SK-N-SH treated with all-trans-retinoic acid at 6 μM for 48 hours (cell line): ENCODE measurements at regions not wholly inside any gene's neighbourhood (a gene's known extent, or its start where the extent isn't known, plus 50 kb on each side); places are given as distances from the start of the nearest gene placed in this dataset.

ENCODE experiments used
- ATAC-seq: fragments of 200-7000 bp; cut with Tn5 transposase; 3 replicates; pipeline ENCODE4 v1.9.1; 2020; ENCODE audit warnings: mild to moderate bottlenecking, moderate library complexity
- ARNTL ChIP-seq: fragments of 450-650 bp; formaldehyde crosslinking; IDR thresholded peaks from 2 replicates; pipeline ENCODE4 v1.5.0; 2020; ENCODE audit warnings: low read depth, mild to moderate bottlenecking, moderate library complexity, borderline replicate concordance
- BACH2 ChIP-seq: fragments of 250-450 bp; sonication (Bioruptor Pico); IDR thresholded peaks from 2 replicates; pipeline ENCODE4 v1.9.0; 2021; ENCODE audit warnings: mild to moderate bottlenecking, borderline replicate concordance
- CREB5 ChIP-seq: fragments of 250-450 bp; sonication (Bioruptor Pico); IDR thresholded peaks from 2 replicates; pipeline ENCODE4 v1.5.1; 2020; ENCODE audit warnings: low read depth, mild to moderate bottlenecking, moderate library complexity
- CSDC2 ChIP-seq: fragments of 250-450 bp; sonication (Bioruptor Pico); IDR thresholded peaks from 2 replicates; pipeline ENCODE4 v1.5.0; 2020; ENCODE audit warnings: mild to moderate bottlenecking, moderate library complexity
- CSRNP3 ChIP-seq: fragments of 250-450 bp; sonication (Bioruptor Pico); IDR thresholded peaks from 2 replicates; pipeline ENCODE4 v1.5.1; 2021; ENCODE audit warnings: mild to moderate bottlenecking, moderate library complexity
- ESRRG ChIP-seq: fragments of 250-450 bp; sonication (Bioruptor Pico); IDR thresholded peaks from 2 replicates; pipeline ENCODE4 v1.6.1; 2021; ENCODE audit warnings: mild to moderate bottlenecking
- GLIS3 ChIP-seq: fragments of 250-450 bp; sonication (Bioruptor Pico); IDR thresholded peaks from 2 replicates; pipeline ENCODE4 v1.5.0; 2020; ENCODE audit warnings: mild to moderate bottlenecking, moderate library complexity
- ISL1 ChIP-seq: fragments of 250-450 bp; sonication (Bioruptor Pico); IDR thresholded peaks from 2 replicates; pipeline ENCODE4 v2.1.2; 2022; ENCODE audit warnings: mild to moderate bottlenecking, moderate library complexity
- OSR1 ChIP-seq: fragments of 250-450 bp; sonication (Bioruptor Pico); IDR thresholded peaks from 2 replicates; pipeline ENCODE4 v1.8.0; 2022; ENCODE audit warnings: moderate library complexity, mild to moderate bottlenecking, inconsistent platforms
- PATZ1 ChIP-seq: fragments of 250-450 bp; sonication (Bioruptor Pico); IDR thresholded peaks from 2 replicates; pipeline ENCODE4 v1.8.0; 2020; ENCODE audit warnings: mild to moderate bottlenecking, moderate library complexity, borderline replicate concordance
- PPARA ChIP-seq: fragments of 250-450 bp; sonication (Bioruptor Pico); IDR thresholded peaks from 2 replicates; pipeline ENCODE4 v1.5.0; 2020; ENCODE audit warnings: mild to moderate bottlenecking, borderline replicate concordance
- RARB ChIP-seq: fragments of 250-450 bp; sonication (Bioruptor Pico); IDR thresholded peaks from 2 replicates; pipeline ENCODE4 v1.8.0; 2021; ENCODE audit warnings: mild to moderate bottlenecking, moderate library complexity
- SNAI2 ChIP-seq: fragments of 250-450 bp; sonication (Bioruptor Pico); IDR thresholded peaks from 2 replicates; pipeline ENCODE4 v1.5.0; 2020; ENCODE audit warnings: mild to moderate bottlenecking, moderate library complexity
- TCF4 ChIP-seq: fragments of 250-450 bp; sonication (Bioruptor Pico); IDR thresholded peaks from 2 replicates; pipeline ENCODE4 v1.8.0; 2021; ENCODE audit warnings: mild to moderate bottlenecking, moderate library complexity, borderline replicate concordance
- TOX ChIP-seq: fragments of 250-450 bp; sonication (Bioruptor Pico); IDR thresholded peaks from 2 replicates; pipeline ENCODE4 v1.8.0; 2021; ENCODE audit warnings: mild to moderate bottlenecking, moderate library complexity, borderline replicate concordance
- TSHZ2 ChIP-seq: fragments of 250-450 bp; sonication (Bioruptor Pico); IDR thresholded peaks from 2 replicates; pipeline ENCODE4 v1.5.0; 2020; ENCODE audit warnings: mild to moderate bottlenecking, moderate library complexity
- ZC3H10 ChIP-seq: fragments of 250-450 bp; sonication (Bioruptor Pico); IDR thresholded peaks from 2 replicates; pipeline ENCODE4 v1.5.1; 2021; ENCODE audit warnings: mild to moderate bottlenecking, moderate library complexity
- ZFP3 ChIP-seq: fragments of 250-450 bp; sonication (Bioruptor Pico); IDR thresholded peaks from 2 replicates; pipeline ENCODE4 v1.5.0; 2020; ENCODE audit warnings: mild to moderate bottlenecking, moderate library complexity
- ZFP30 ChIP-seq: fragments of 450-650 bp; formaldehyde crosslinking; IDR thresholded peaks from 2 replicates; pipeline ENCODE4 v1.5.0; 2022; ENCODE audit warnings: mild to moderate bottlenecking, moderate library complexity
- ZNF565 ChIP-seq: fragments of 450-650 bp; formaldehyde crosslinking; conservative IDR thresholded peaks from 2 replicates; pipeline ENCODE4 v1.5.0; 2020; ENCODE audit warnings: low read depth, mild to moderate bottlenecking, moderate library complexity
- ZNF70 ChIP-seq: fragments of 450-650 bp; formaldehyde crosslinking; IDR thresholded peaks from 2 replicates; pipeline ENCODE4 v1.5.0; 2020; ENCODE audit warnings: mild to moderate bottlenecking, moderate library complexity
- ZNF8 ChIP-seq: fragments of 450-650 bp; formaldehyde crosslinking; IDR thresholded peaks from 2 replicates; pipeline ENCODE4 v1.5.0; 2020; ENCODE audit warnings: mild to moderate bottlenecking, moderate library complexity
- TF ChIP-seq, protein P1 (sequence below): fragments of 250-450 bp; sonication (Bioruptor Pico); IDR thresholded peaks from 2 replicates; pipeline ENCODE4 v1.8.0; 2021; ENCODE audit warnings: low read depth, mild to moderate bottlenecking, moderate library complexity, borderline replicate concordance

GRCh38 chr20:57830515-57830895, 120.7 kb upstream of the PMEPA1 start:
- no peak for ATAC-seq
- no peak for TF ChIP-seq RARB (CRISPR knock-in tag)
- TF ChIP-seq BACH2 = no peak
- TF ChIP-seq TCF4 (CRISPR knock-in tag) = no peak
- no peak for TF ChIP-seq TSHZ2 (CRISPR knock-in tag)
- no peak for TF ChIP-seq ARNTL (CRISPR knock-in tag)
- TF ChIP-seq PATZ1 (CRISPR knock-in tag) = no peak
- TF ChIP-seq ZFP30 = no peak
- no peak for TF ChIP-seq CSRNP3 (CRISPR knock-in tag)
- TF ChIP-seq GLIS3 = no peak
- no peak for TF ChIP-seq ESRRG
- no peak for TF ChIP-seq ISL1 (CRISPR knock-in tag)
- no peak for TF ChIP-seq ZNF565 (CRISPR knock-in tag)
- TF ChIP-seq, protein P1, sequence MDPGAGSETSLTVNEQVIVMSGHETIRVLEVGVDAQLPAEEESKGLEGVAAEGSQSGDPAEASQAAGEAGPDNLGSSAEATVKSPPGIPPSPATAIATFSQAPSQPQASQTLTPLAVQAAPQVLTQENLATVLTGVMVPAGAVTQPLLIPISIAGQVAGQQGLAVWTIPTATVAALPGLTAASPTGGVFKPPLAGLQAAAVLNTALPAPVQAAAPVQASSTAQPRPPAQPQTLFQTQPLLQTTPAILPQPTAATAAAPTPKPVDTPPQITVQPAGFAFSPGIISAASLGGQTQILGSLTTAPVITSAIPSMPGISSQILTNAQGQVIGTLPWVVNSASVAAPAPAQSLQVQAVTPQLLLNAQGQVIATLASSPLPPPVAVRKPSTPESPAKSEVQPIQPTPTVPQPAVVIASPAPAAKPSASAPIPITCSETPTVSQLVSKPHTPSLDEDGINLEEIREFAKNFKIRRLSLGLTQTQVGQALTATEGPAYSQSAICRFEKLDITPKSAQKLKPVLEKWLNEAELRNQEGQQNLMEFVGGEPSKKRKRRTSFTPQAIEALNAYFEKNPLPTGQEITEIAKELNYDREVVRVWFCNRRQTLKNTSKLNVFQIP (CRISPR knock-in tag) = no peak
- TF ChIP-seq CSDC2 (CRISPR knock-in tag) = no peak
- no peak for TF ChIP-seq PPARA
- no peak for TF ChIP-seq ZNF8 (CRISPR knock-in tag)
- TF ChIP-seq ZC3H10 (CRISPR knock-in tag) = no peak
- no peak for TF ChIP-seq SNAI2 (CRISPR knock-in tag)

DNA sequence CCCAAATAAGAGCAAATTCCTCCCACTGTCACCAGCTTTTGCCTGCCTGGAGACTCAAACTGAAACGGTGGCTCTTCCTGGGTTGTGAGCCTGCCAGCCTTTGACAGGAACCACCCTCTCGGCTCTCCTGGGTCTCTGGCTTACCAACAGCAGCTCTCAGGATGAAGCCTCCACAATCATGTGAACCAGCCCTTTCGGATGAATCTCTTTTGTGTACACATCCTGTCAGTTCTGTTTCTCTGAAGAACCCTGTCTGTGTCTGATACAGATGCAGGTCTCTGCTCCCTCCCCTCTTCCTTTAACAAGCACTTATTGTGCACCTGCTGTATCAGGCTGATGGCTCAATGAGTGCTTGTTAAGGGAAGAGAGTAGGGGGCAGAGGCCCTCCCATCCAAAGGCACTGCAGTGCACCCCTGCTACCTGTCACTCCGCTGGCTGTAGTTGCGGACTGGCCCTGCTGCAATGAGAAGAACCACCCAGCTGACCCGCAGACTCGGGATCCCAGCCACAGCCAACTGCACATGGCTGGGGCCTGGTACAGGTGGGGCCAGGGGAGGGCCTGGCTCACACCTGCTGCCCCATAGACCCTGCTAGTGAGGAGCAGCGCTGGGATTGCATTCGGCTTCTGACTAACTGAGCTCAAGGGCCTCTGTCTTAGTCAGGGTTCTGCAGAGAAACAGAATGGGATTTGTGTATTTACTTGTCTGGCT, 120.1 kb upstream of the PMEPA1 start:
- no peak for ATAC-seq
- TF ChIP-seq, protein P1 (CRISPR knock-in tag) = no peak
- TF ChIP-seq ZNF565 (CRISPR knock-in tag) = no peak
- no peak for TF ChIP-seq OSR1 (CRISPR knock-in tag)
- no peak for TF ChIP-seq TSHZ2 (CRISPR knock-in tag)
- TF ChIP-seq CSDC2 (CRISPR knock-in tag) = no peak
- TF ChIP-seq CSRNP3 (CRISPR knock-in tag) = no peak
- no peak for TF ChIP-seq ESRRG
- TF ChIP-seq TOX (CRISPR knock-in tag) = no peak
- no peak for TF ChIP-seq PPARA
- no peak for TF ChIP-seq ARNTL (CRISPR knock-in tag)
- no peak for TF ChIP-seq ZNF8 (CRISPR knock-in tag)
- TF ChIP-seq ZFP3 = no peak
- TF ChIP-seq SNAI2 (CRISPR knock-in tag) = no peak
- no peak for TF ChIP-seq TCF4 (CRISPR knock-in tag)
- TF ChIP-seq GLIS3 = no peak
- no peak for TF ChIP-seq ZNF70 (CRISPR knock-in tag)
- no peak for TF ChIP-seq ZFP30
- TF ChIP-seq CREB5 (CRISPR knock-in tag) = no peak
